Panc1 (cell line): ENCODE measurements at regions not wholly inside any gene's neighbourhood (a gene's known extent, or its start where the extent isn't known, plus 50 kb on each side); places are given as distances from the start of the nearest gene placed in this dataset.

Source experiments
- ATAC-seq: fragments of 200-7000 bp; cut with Tn5 transposase; 2 replicates; pipeline ENCODE4 v1.9.1; 2020; ENCODE audit warnings: mild to moderate bottlenecking, moderate library complexity
- BruUV-seq: library from RNA; stranded (reverse); fragments of 400-500 nt; replicated peaks from 2 replicates; lab custom pipeline; 2021; lab: Mats Ljungman, UMichigan
- CTCF ChIA-PET: fragments of 300-600 bp; sonication (Branson Sonifier 250); formaldehyde crosslinking; loops from one replicate; lab custom pipeline; 2022; ENCODE audit warnings: antibody characterized with exemption; lab: Charles Lee
- POLR2A ChIA-PET: fragments of 300-600 bp; sonication (Branson Sonifier 250); formaldehyde crosslinking; loops from one replicate; lab custom pipeline; 2022; ENCODE audit warnings: antibody characterized with exemption; lab: Charles Lee
- DNase-seq: peaks from one replicate; pipeline ENCODE4 v3.0.0-alpha.2; 2010; ENCODE audit warnings: low read depth, low spot score
- H3K27ac ChIP-seq: 2 replicates; pipeline ENCODE4 v1.5.1; 2011; ENCODE audit warnings: mild to moderate bottlenecking, low read length, inconsistent platforms
- H3K27me3 ChIP-seq: fragments of 200-500 bp; sonication (Bioruptor generic); 2 replicates; pipeline ENCODE4 v1.6.0; 2014; ENCODE audit warnings: low read length, inconsistent platforms; ENCODE audit not compliant: control insufficient read depth, insufficient read depth
- H3K36me3 ChIP-seq: fragments of 200-500 bp; sonication (Bioruptor generic); 2 replicates; pipeline ENCODE4 v1.5.1; 2014; ENCODE audit warnings: inconsistent platforms, mild to moderate bottlenecking, low read length, moderate library complexity; ENCODE audit not compliant: control insufficient read depth, insufficient read depth
- H3K4me1 ChIP-seq: 2 replicates; pipeline ENCODE4 v1.5.1; 2011; ENCODE audit warnings: inconsistent platforms, mild to moderate bottlenecking, low read length, moderate library complexity; ENCODE audit not compliant: control insufficient read depth, insufficient read depth
- H3K4me3 ChIP-seq, 2 experiments: 2 replicates each; pipeline ENCODE4 v1.5.1; 2011 to 2012; ENCODE audit warnings: low read depth in 2 of 2, low read length in 2 of 2, mild to moderate bottlenecking in 2 of 2, inconsistent platforms in 1 of 2, moderate library complexity in 1 of 2
- H3K9me3 ChIP-seq: fragments of 200-500 bp; sonication (Bioruptor generic); 2 replicates; pipeline ENCODE4 v1.5.1; 2014; ENCODE audit warnings: low read depth, mild to moderate bottlenecking, inconsistent platforms, low read length, moderate library complexity; ENCODE audit not compliant: control insufficient read depth, insufficient read depth
- POLR2AphosphoS5 ChIP-seq: IDR thresholded peaks from 2 replicates; pipeline ENCODE4 v1.6.1; 2012; ENCODE audit warnings: mild to moderate bottlenecking, low read depth, low read length, moderate library complexity
- SIN3A ChIP-seq: IDR thresholded peaks from 2 replicates; pipeline ENCODE4 v1.6.1; 2012; ENCODE audit warnings: low read depth, mild to moderate bottlenecking, low read length, moderate library complexity, borderline replicate concordance; ENCODE audit not compliant: insufficient read depth
- TCF7L2 ChIP-seq: IDR thresholded peaks from 2 replicates; pipeline ENCODE4 v1.6.1; 2011; ENCODE audit warnings: mild to moderate bottlenecking, low read depth, low read length, inconsistent platforms
- in situ Hi-C: cut with HindIII; loops from 2 replicates; pipeline ENCODE4 v1.10.0; 2016; ENCODE audit warnings: low sequenced_read_pairs, low pct_unique_long_range_greater_than_20kb
- intact Hi-C: fragments of 100-400 bp; cut with micrococcal nuclease; formaldehyde crosslinking; loops from one replicate; pipeline ENCODE4 v1.10.0; 2022; ENCODE audit not compliant: unreplicated experiment
- TF ChIP-seq, protein P1 (sequence below), 2 experiments: IDR thresholded peaks; 2 replicates each; pipeline ENCODE4 v1.6.1; 2011 to 2012; ENCODE audit warnings: low read depth in 2 of 2, control low read depth in 1 of 2, low read length in 1 of 2, mild to moderate bottlenecking in 1 of 2, moderate library complexity in 1 of 2; ENCODE audit not compliant: insufficient read depth in 1 of 2
- TF ChIP-seq, protein P2 (sequence below): fragments of 450-650 bp; IDR thresholded peaks from 2 replicates; pipeline ENCODE4 v1.5.1; 2017; ENCODE audit warnings: mild to moderate bottlenecking

DNA sequence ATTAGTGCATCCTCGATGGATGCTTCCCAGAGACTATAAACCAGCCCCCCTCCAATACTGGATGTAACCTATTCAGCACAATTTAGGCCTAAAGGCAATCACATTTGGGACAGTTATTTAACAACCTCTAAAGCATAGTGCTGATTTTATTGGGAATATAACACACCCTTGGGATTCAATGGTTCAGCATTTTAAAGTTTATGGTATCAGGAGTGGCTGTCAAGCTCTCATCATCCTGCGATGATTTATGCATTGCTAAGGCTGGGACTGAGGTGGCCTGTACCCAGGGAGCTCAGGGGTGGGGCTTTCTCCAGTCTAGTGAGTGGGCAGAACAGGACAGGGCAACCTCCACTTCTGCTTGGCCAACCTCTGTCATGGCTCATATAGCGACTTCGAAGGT lies 464.9 kb downstream of the INHBA start:
- CTCF ChIA-PET, result no interaction called here
- H3K9me3 ChIP-seq, result no peaks in the 10 kb centered on the region
- TF ChIP-seq SIN3A (no peak), POLR2AphosphoS5 (no peak)
- TF ChIP-seq, protein P1, sequence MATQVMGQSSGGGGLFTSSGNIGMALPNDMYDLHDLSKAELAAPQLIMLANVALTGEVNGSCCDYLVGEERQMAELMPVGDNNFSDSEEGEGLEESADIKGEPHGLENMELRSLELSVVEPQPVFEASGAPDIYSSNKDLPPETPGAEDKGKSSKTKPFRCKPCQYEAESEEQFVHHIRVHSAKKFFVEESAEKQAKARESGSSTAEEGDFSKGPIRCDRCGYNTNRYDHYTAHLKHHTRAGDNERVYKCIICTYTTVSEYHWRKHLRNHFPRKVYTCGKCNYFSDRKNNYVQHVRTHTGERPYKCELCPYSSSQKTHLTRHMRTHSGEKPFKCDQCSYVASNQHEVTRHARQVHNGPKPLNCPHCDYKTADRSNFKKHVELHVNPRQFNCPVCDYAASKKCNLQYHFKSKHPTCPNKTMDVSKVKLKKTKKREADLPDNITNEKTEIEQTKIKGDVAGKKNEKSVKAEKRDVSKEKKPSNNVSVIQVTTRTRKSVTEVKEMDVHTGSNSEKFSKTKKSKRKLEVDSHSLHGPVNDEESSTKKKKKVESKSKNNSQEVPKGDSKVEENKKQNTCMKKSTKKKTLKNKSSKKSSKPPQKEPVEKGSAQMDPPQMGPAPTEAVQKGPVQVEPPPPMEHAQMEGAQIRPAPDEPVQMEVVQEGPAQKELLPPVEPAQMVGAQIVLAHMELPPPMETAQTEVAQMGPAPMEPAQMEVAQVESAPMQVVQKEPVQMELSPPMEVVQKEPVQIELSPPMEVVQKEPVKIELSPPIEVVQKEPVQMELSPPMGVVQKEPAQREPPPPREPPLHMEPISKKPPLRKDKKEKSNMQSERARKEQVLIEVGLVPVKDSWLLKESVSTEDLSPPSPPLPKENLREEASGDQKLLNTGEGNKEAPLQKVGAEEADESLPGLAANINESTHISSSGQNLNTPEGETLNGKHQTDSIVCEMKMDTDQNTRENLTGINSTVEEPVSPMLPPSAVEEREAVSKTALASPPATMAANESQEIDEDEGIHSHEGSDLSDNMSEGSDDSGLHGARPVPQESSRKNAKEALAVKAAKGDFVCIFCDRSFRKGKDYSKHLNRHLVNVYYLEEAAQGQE (IDR thresholded peaks at IDR 0.05; ENCODE audit: insufficient read depth in 1 of 2, low read depth in 2 of 2, low read length in 1 of 2), result no peak
- H3K27me3 ChIP-seq, result no peaks in the 10 kb centered on the region
- no TSS peak for BruUV-seq
- ATAC-seq, result no peak
- in situ Hi-C loops (no loop called here), intact Hi-C loops (no loop called here)
- DNase-seq, result no peak
- H3K27ac ChIP-seq, result no peak overlapping the region
- POLR2A ChIA-PET, result no interaction called here
- H3K4me1 ChIP-seq, result no peaks in the 10 kb centered on the region
- no peaks in the 10 kb centered on the region for H3K36me3 ChIP-seq
- H3K4me3 ChIP-seq, result no peak overlapping the region

- no peak for ATAC-seq
- H3K36me3 ChIP-seq, result no peaks in the 10 kb centered on the region
- H3K27ac ChIP-seq, result no peak overlapping the region
- BruUV-seq, result no TSS peak
- TF ChIP-seq TCF7L2, result no peak
- no peak for TF ChIP-seq POLR2AphosphoS5
- no peak for TF ChIP-seq SIN3A
- TF ChIP-seq, protein P1 (IDR thresholded peaks at IDR 0.05; ENCODE audit: insufficient read depth in 1 of 2, low read depth in 2 of 2, low read length in 1 of 2), result no peak
- TF ChIP-seq, protein P2, sequence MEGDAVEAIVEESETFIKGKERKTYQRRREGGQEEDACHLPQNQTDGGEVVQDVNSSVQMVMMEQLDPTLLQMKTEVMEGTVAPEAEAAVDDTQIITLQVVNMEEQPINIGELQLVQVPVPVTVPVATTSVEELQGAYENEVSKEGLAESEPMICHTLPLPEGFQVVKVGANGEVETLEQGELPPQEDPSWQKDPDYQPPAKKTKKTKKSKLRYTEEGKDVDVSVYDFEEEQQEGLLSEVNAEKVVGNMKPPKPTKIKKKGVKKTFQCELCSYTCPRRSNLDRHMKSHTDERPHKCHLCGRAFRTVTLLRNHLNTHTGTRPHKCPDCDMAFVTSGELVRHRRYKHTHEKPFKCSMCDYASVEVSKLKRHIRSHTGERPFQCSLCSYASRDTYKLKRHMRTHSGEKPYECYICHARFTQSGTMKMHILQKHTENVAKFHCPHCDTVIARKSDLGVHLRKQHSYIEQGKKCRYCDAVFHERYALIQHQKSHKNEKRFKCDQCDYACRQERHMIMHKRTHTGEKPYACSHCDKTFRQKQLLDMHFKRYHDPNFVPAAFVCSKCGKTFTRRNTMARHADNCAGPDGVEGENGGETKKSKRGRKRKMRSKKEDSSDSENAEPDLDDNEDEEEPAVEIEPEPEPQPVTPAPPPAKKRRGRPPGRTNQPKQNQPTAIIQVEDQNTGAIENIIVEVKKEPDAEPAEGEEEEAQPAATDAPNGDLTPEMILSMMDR, result no peak
- in situ Hi-C loops, result no loop called here
- no peaks in the 10 kb centered on the region for H3K9me3 ChIP-seq
- POLR2A ChIA-PET, result no interaction called here
- H3K4me1 ChIP-seq, result no peaks in the 10 kb centered on the region
- intact Hi-C loops, result no loop called here
- H3K4me3 ChIP-seq, result no peak overlapping the region
- DNase-seq, result no peak
- CTCF ChIA-PET, result no interaction called here
- H3K27me3 ChIP-seq, result no peaks in the 10 kb centered on the region
Measured at GRCh38 chr7:41232086-41232485, 470.8 kb downstream of the INHBA start.
